ENCODE measurements at regions not wholly inside any gene's neighbourhood (a gene's known extent, or its start where the extent isn't known, plus 50 kb on each side); places are given as distances from the start of the nearest gene placed in this dataset.

- TF ChIP-seq TAF1 (IDR thresholded peaks at IDR 0.05; ENCODE audit: borderline replicate concordance, insufficient read depth, low read length) (no peak), REST (IDR thresholded peaks at IDR 0.05; ENCODE audit: insufficient read depth in 1 of 2, low read depth in 2 of 2, low read length in 2 of 2) (no peak), POLR2AphosphoS5 (IDR thresholded peaks at IDR 0.05; ENCODE audit: low read depth, low read length) (no peak)
Measured at GRCh38 chr6:170018936-170019817, 267.8 kb downstream of the ERMARD start.
